ENCODE measurements at regions not wholly inside any gene's neighbourhood (a gene's known extent, or its start where the extent isn't known, plus 50 kb on each side); places are given as distances from the start of the nearest gene placed in this dataset.

- Histone ChIP-seq H3K4me3 (ENCODE audit: low read length) (no peak overlapping the region), H3K4me2 (ENCODE audit: low read length) (no peak overlapping the region), H3K9me3 (replicated peaks; ENCODE audit: low read length) (no peaks in the 10 kb centered on the region), H3K27me3 (ENCODE audit: control insufficient read depth, insufficient read depth, low read length) (peaks cover 12% of the 10 kb centered on the region), H3K36me3 (ENCODE audit: insufficient read depth, low read length) (no peaks in the 10 kb centered on the region), H3K9ac (ENCODE audit: low read depth, low read length) (no peak overlapping the region), H3K4me1 (ENCODE audit: control insufficient read depth, insufficient read depth, low read length) (no peaks in the 10 kb centered on the region)
Observed at GRCh38 chr5:66306844-66307315, 162.8 kb downstream of the SREK1 start.

DNA sequence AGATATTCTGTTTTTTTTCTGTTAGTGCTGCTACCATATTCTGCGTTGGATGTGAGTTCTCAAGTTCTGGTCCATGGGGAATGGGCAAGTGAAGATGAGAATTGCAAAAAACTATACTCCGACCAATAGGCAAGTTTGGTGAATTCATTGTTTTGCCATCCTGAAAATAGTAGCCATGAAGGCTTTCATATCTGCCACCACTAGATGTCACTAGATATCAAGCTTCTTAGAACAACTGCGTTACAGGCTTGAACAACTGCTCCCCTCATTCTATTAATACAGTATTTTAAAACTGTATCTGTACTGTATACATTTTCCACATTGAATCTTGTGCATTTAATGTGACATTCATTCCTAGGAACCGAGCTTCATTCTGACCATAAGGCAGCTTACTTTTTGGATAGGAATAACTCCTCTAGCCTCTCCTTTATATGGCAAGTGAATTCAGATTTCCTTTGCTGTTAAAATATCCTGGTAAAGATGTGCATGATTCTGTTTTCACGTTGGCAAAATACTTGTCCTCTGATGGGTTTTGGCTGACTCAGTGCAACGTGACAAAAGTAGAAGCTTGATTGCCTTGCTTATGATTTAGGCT is 163.6 kb downstream of the SREK1 start:
- Histone ChIP-seq H3K9me3 (replicated peaks; ENCODE audit: low read length) (no peaks in the 10 kb centered on the region), H3K4me2 (ENCODE audit: low read length) (no peak overlapping the region), H3K4me3 (ENCODE audit: low read length) (no peak overlapping the region), H3K9ac (ENCODE audit: low read depth, low read length) (no peak overlapping the region), H3K27me3 (ENCODE audit: control insufficient read depth, insufficient read depth, low read length) (peaks cover 8% of the 10 kb centered on the region), H3K4me1 (ENCODE audit: control insufficient read depth, insufficient read depth, low read length) (no peaks in the 10 kb centered on the region), H3K36me3 (ENCODE audit: insufficient read depth, low read length) (no peaks in the 10 kb centered on the region)

DNA sequence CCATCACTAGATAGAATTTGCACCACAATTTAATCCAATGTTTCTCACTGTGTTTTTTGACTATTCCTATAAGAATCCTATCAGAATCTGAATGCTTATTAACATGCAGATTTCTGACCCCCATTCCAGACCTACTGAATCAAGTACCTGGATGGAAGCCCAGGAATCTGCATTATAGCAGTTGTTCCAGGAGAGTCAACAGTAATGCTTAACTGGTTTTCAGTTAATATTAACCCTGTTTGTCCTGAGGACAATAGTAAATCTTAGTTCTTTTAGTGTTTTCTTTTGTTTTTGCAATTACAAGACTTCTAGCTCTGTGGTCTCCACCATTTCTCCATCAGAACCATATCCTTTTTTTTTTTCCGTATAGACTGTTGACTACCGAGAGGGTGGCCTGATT is 168.2 kb downstream of the SREK1 start:
- Histone ChIP-seq H3K36me3 (ENCODE audit: insufficient read depth, low read length) (no peaks in the 10 kb centered on the region), H3K4me1 (ENCODE audit: control insufficient read depth, insufficient read depth, low read length) (no peaks in the 10 kb centered on the region), H3K27me3 (ENCODE audit: control insufficient read depth, insufficient read depth, low read length) (peaks cover 3% of the 10 kb centered on the region), H3K4me3 (ENCODE audit: low read length) (no peak overlapping the region), H3K4me2 (ENCODE audit: low read length) (no peak overlapping the region), H3K9ac (ENCODE audit: low read depth, low read length) (no peak overlapping the region), H3K9me3 (replicated peaks; ENCODE audit: low read length) (no peaks in the 10 kb centered on the region)

DNA sequence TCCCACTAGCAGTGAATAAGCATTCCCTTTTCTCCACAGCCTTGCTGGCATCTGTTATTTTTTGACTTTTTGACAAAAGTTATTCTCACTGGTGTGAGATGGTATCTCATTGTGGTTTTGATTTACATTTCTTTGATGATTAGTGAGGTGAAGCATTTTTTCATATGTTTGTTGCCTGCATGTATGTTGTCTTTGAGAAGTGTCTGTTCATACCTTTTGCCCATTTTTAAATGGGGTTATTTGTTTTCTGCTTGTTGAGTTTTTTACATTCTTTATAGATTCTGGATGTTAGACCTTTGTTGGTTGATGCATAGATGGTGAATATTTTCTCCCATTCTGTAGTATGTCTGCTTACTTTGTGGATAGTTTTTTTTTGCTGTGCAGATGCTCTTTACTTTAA is 171.7 kb downstream of the SREK1 start:
- H3K27me3 ChIP-seq (ENCODE audit: control insufficient read depth, insufficient read depth, low read length): peaks cover 13% of the 10 kb centered on the region
- H3K4me2 ChIP-seq (ENCODE audit: low read length): no peak overlapping the region
- H3K4me3 ChIP-seq (ENCODE audit: low read length): no peak overlapping the region
- no peaks in the 10 kb centered on the region for H3K36me3 ChIP-seq (ENCODE audit: insufficient read depth, low read length)
- H3K4me1 ChIP-seq (ENCODE audit: control insufficient read depth, insufficient read depth, low read length): no peaks in the 10 kb centered on the region
- no peak overlapping the region for H3K9ac ChIP-seq (ENCODE audit: low read depth, low read length)
- H3K9me3 ChIP-seq (replicated peaks; ENCODE audit: low read length): no peaks in the 10 kb centered on the region

DNA sequence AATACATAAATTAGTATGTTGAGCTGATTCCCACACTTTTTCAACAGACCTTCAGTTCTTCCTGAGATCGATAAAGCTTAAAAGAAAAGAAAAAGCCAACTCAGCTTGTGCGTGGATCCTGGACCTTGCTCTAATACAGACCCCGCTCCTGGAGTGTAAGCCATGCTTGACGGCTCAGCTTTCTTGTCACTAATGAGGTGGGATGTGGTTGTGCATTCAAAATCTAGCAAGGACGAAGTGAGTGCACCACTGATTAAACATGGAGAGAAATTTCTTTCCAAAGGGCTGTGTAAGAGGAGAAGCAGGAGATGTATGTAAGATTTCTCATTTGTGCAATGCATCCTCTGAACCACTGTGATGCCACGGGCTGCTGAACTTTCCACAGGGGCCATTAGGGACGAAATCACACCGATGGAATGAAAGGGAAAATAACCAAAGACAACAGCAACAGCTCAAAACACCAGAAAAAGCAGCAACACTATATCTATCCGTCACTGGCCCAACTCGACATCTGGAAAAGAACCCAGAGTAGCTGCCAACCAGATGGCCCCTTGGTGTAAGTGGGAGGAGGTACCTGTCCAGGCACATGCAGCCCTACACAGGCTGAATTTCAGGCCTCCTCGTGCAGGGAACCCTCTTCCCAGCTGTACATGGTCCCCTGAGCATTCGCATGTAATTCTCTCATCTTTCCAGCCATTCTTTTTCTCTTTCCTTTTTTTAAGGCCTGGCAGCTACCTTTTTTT is 178.9 kb downstream of the SREK1 start:
- H3K27me3 ChIP-seq (ENCODE audit: control insufficient read depth, insufficient read depth, low read length): peaks cover 31% of the 10 kb centered on the region
- no peak overlapping the region for H3K4me3 ChIP-seq (ENCODE audit: low read length)
- no peak overlapping the region for H3K4me2 ChIP-seq (ENCODE audit: low read length)
- H3K36me3 ChIP-seq (ENCODE audit: insufficient read depth, low read length): no peaks in the 10 kb centered on the region
- no peaks in the 10 kb centered on the region for H3K4me1 ChIP-seq (ENCODE audit: control insufficient read depth, insufficient read depth, low read length)
- H3K9me3 ChIP-seq (replicated peaks; ENCODE audit: low read length): no peaks in the 10 kb centered on the region
- H3K9ac ChIP-seq (ENCODE audit: low read depth, low read length): no peak overlapping the region

DNA sequence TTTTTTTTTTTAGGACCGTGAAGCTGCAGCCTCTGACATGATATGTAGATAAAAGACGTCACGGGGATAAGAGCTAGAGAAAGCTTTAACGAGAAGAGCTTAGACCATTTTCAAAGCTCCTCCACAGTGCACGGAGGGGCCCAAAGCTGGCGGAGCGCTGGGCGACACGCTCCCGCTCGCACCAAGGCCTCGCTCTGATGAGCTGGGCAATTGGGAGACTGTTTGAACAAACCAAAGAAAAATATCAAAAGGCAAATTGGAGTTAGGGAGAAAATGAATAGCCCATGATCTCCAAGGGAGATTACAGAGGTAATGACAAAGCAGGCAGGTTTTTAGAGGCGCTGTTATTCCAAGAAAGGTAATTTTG is 179.4 kb downstream of the SREK1 start:
- Histone ChIP-seq H3K27me3 (ENCODE audit: control insufficient read depth, insufficient read depth, low read length) (peaks cover 31% of the 10 kb centered on the region), H3K4me1 (ENCODE audit: control insufficient read depth, insufficient read depth, low read length) (no peaks in the 10 kb centered on the region), H3K4me3 (ENCODE audit: low read length) (no peak overlapping the region), H3K4me2 (ENCODE audit: low read length) (no peak overlapping the region), H3K9ac (ENCODE audit: low read depth, low read length) (no peak overlapping the region), H3K36me3 (ENCODE audit: insufficient read depth, low read length) (no peaks in the 10 kb centered on the region), H3K9me3 (replicated peaks; ENCODE audit: low read length) (no peaks in the 10 kb centered on the region)

GRCh38 chr5:66324357-66324756 is 180.3 kb downstream of the SREK1 start:
- Histone ChIP-seq H3K36me3 (ENCODE audit: insufficient read depth, low read length) (no peaks in the 10 kb centered on the region), H3K9me3 (replicated peaks; ENCODE audit: low read length) (no peaks in the 10 kb centered on the region), H3K9ac (ENCODE audit: low read depth, low read length) (no peak overlapping the region), H3K27me3 (ENCODE audit: control insufficient read depth, insufficient read depth, low read length) (peaks cover 31% of the 10 kb centered on the region), H3K4me1 (ENCODE audit: control insufficient read depth, insufficient read depth, low read length) (no peaks in the 10 kb centered on the region), H3K4me3 (ENCODE audit: low read length) (no peak overlapping the region), H3K4me2 (ENCODE audit: low read length) (no peak overlapping the region)

DNA sequence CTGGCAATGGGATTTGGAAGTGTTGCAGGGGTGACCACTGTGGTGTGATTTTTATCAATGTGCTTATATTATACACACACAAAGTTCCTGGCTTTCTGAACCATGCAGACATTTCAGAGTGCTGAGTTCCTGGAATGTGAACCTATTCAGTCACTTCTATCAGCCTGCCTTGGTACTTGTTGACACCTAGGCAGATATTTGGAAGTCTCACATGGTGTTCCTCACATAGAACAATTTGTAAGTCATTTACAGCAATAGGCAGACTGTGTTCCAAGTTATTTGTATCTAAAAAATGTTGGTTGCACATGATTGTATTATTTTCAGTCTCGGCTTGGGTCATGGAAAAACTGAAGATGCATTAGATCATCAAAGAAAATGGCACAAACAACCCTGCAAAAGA is 182.2 kb downstream of the SREK1 start:
- H3K9ac ChIP-seq (ENCODE audit: low read depth, low read length): no peak overlapping the region

DNA sequence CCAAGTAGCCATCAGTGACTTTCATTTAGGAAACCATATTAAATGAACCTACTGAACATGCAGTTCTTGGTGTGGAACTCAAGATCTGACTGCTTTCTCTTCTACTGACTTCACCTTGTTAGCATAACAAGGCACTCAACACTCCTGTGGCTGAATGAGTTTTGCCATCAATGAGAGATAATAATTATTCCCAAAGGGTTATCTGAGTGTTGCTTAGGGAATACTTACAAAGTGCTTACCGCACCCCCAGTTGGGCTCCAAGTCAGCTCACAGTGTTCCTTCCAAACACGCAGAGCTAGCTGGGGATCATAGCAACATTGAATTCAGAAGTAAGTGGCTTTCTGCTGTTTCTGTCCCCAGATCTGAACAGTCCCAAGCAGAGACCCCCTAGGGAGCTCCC is 182.9 kb downstream of the SREK1 start:
- Histone ChIP-seq H3K9me3 (replicated peaks; ENCODE audit: low read length) (no peaks in the 10 kb centered on the region), H3K36me3 (ENCODE audit: insufficient read depth, low read length) (no peaks in the 10 kb centered on the region), H3K4me3 (ENCODE audit: low read length) (no peak overlapping the region), H3K4me1 (ENCODE audit: control insufficient read depth, insufficient read depth, low read length) (no peaks in the 10 kb centered on the region), H3K27me3 (ENCODE audit: control insufficient read depth, insufficient read depth, low read length) (peaks cover 21% of the 10 kb centered on the region), H3K9ac (ENCODE audit: low read depth, low read length) (no peak overlapping the region), H3K4me2 (ENCODE audit: low read length) (no peak overlapping the region)

More for the DNA sequence above, 182.2 kb downstream of the SREK1 start:
- Histone ChIP-seq H3K4me2 (ENCODE audit: low read length) (no peak overlapping the region), H3K9me3 (replicated peaks; ENCODE audit: low read length) (no peaks in the 10 kb centered on the region), H3K27me3 (ENCODE audit: control insufficient read depth, insufficient read depth, low read length) (peaks cover 21% of the 10 kb centered on the region), H3K4me3 (ENCODE audit: low read length) (no peak overlapping the region), H3K4me1 (ENCODE audit: control insufficient read depth, insufficient read depth, low read length) (no peaks in the 10 kb centered on the region), H3K36me3 (ENCODE audit: insufficient read depth, low read length) (no peaks in the 10 kb centered on the region)

DNA sequence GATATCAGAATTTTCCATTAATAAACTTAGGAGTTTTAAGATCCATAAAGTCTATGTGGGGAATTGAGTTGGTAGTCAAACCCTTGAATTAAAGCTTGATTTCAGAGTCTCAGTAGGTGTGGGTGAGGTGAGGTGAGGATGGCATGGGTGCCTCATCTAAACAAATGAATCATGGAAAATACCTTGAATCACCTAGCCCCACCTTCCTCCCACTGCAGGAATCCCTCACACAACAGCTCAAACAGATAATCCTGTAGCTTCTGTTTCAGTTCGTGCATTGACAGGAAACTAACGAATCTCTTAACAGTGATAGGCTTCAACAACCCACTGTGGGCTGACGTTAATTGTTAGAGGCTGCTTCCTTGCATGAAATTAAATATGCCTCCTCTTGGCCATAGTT is 185.0 kb downstream of the SREK1 start:
- Histone ChIP-seq H3K27me3 (ENCODE audit: control insufficient read depth, insufficient read depth, low read length) (peaks cover 18% of the 10 kb centered on the region), H3K4me3 (ENCODE audit: low read length) (no peak overlapping the region), H3K4me2 (ENCODE audit: low read length) (no peak overlapping the region), H3K9ac (ENCODE audit: low read depth, low read length) (no peak overlapping the region), H3K36me3 (ENCODE audit: insufficient read depth, low read length) (no peaks in the 10 kb centered on the region), H3K9me3 (replicated peaks; ENCODE audit: low read length) (no peaks in the 10 kb centered on the region), H3K4me1 (ENCODE audit: control insufficient read depth, insufficient read depth, low read length) (no peaks in the 10 kb centered on the region)

- Histone ChIP-seq H3K9ac (ENCODE audit: low read depth, low read length) (no peak overlapping the region), H3K4me2 (ENCODE audit: low read length) (no peak overlapping the region), H3K4me1 (ENCODE audit: control insufficient read depth, insufficient read depth, low read length) (no peaks in the 10 kb centered on the region), H3K9me3 (replicated peaks; ENCODE audit: low read length) (no peaks in the 10 kb centered on the region), H3K4me3 (ENCODE audit: low read length) (no peak overlapping the region), H3K36me3 (ENCODE audit: insufficient read depth, low read length) (no peaks in the 10 kb centered on the region), H3K27me3 (ENCODE audit: control insufficient read depth, insufficient read depth, low read length) (peaks cover 11% of the 10 kb centered on the region)
Observed at GRCh38 chr5:66333192-66333591, 189.1 kb downstream of the SREK1 start.

DNA sequence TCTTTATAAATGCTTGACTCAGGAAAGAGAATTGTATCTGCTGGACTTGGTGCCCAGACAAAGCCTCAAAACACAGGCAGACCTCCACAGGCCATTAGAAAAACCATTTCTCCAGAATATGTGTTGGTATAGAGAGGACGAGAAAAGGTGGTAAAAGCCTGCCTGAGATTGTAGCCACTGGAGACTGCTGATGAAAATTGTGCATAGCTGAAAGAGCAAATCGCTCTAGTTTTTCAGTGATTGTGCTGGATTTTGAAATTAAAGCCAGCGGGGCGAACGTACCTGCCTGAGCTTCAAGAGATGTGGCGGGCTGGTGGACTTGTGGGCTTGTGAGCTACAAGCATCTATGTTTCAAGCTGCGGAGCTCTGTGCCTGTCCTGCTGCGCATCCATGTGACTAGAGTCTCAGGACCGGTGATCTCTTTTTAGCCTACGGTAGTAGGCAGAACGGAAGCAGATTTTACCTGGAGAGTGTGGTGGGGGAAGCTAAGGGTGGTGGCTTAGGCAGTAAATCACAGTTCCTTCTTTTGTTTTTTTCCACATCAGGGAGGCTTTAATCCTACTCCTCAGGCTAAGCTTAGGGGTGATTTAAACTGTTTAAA is 193.6 kb downstream of the SREK1 start:
- Histone ChIP-seq H3K9me3 (replicated peaks; ENCODE audit: low read length) (no peaks in the 10 kb centered on the region), H3K4me1 (ENCODE audit: control insufficient read depth, insufficient read depth, low read length) (no peaks in the 10 kb centered on the region), H3K27me3 (ENCODE audit: control insufficient read depth, insufficient read depth, low read length) (peaks cover 13% of the 10 kb centered on the region), H3K9ac (ENCODE audit: low read depth, low read length) (no peak overlapping the region), H3K36me3 (ENCODE audit: insufficient read depth, low read length) (no peaks in the 10 kb centered on the region), H3K4me3 (ENCODE audit: low read length) (no peak overlapping the region), H3K4me2 (ENCODE audit: low read length) (no peak overlapping the region)

All from skeletal muscle satellite cell (primary cell).